Stimulated activated CD4-positive, alpha-beta T cell treated with anti-CD3 and anti-CD28 coated beads, TNF-alpha, amount 100 ng/mL, for 4 hours (primary cell): ENCODE measurements at regions not wholly inside any gene's neighbourhood (a gene's known extent, or its start where the extent isn't known, plus 50 kb on each side); places are given as distances from the start of the nearest gene placed in this dataset.

Source experiments
- DNase-seq, 3 experiments: peaks; one replicate each; pipeline ENCODE4 v3.0.0-alpha.2; 2020; ENCODE audit warnings: low read depth in 3 of 3

DNA sequence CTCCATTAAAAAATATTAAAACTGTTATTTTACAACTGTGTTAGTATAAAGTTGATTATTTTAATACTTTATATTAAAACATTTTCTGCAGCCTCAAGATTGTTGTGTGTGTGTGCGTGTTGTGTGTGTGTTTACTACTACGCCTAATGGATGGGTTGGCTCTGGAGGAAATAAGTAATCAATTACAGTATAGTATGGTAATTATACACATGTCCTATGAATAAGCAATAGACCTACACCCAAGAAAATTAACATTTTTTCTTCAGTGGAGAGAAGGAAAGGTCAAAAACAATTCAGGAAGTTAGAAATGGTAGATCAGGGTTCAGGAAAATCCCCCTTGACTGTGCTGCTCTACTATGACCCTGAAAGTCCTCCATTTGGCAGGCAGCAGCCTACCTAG is 65.7 kb upstream of the DYRK2 start:
- DNase-seq: no peak

DNA sequence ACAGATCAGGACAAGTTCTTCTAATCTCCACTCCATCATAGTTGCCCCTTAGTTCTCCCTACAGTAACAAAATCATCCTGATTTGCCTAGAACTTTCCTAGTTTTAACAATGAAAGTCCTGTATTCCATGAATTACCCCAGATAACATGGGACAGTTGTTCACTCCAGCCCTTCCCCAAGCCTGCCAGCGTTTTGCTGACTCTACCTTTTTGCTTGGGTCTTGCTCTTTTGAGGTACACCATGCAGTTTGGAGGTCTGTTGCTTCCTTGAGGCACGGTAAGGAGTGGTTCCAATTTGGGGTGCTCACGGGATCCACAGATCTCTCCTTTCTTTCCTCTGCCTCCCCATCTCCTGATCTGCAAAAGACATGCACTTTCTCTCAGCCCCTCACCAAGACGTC is 61.6 kb upstream of the DYRK2 start:
- DNase-seq: no peak

DNA sequence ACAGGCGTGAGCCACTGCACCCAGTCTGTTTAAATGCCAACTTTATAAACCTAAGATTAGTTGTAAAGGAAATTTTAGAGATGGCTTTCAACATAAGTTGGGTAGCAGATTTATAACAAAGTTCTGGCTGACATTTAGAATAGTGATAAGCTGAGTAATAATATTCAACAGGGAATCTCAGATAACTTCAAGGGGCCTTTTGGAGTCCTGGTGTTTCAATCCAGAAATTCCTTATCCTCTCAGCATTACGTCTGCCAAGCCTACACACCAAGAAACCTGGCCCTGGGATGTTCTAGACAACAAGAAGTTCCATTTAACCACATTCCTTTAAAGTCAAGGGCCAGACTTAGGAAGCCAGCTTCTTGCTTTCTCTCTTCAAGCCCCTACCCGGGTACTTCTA is 59.5 kb upstream of the DYRK2 start:
- no peak for DNase-seq

DNA sequence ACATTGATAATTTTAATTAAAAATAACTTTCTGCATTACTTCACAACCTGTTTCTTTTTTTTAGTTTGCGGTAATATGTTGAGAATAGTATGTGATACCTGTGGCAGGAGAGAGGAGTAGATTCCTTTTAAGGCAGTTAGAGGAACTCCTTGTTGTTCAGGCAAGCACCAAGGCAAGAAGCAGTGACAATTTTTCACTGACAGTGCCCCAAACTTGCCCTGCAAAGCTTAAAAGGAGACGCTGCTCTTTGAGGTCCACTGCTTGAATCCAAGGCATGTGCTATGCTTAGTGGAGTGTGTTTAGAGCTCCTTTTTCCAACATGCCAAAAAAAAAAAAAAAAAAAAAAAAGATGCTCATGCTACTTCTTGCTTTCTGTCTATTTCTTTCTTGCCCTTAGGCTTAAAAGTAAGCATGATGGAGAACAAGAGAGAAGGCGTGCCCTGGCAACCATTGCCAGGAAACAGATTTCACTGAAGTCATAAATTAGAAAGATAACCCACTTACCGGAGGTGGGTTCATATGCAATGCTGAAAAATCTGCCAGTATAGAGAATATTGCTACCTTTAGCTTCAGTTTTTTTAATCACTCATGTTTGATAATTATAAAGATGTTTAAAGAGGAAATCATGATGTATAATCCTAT is 58.3 kb upstream of the DYRK2 start:
- peak in 1 of 3 experiments; percentile 5 for DNase-seq

DNA sequence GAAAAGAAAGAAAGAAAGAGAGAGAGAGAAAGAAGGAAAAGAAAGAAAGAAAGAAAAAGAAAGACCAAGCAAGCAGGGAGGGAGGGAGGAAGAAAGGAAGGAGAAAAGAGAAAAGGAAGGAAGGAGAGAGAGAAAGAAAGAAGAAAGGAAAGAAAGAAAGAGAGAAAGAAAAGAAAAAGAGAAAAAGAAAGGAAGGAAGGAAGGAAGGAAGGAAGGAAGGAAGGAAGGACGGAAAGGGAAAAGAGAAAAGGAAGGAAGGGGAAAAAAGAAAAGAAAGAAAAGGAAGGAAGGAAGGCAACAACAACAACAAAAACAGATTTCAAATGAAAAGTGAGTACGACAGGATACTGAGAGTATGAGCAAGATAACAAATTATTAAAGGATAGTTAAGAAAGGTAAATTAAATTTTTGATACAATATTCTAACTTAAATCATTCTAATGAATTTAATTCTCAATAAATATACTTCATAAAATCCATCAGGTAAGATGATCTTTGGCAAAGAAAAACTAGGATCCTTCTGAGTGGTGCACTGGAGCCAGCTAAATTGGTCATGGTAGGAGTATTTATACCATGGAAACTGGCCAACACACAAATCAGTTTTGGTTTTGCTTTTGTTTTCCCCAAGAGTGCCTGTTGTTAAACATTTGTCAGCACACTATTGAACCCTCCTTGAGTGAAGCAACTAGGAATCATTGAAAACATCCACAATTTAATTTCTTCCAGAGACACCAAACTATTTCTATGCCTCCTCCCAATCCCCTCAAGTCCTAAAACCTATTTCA is 56.1 kb upstream of the DYRK2 start:
- no peak for DNase-seq

DNA sequence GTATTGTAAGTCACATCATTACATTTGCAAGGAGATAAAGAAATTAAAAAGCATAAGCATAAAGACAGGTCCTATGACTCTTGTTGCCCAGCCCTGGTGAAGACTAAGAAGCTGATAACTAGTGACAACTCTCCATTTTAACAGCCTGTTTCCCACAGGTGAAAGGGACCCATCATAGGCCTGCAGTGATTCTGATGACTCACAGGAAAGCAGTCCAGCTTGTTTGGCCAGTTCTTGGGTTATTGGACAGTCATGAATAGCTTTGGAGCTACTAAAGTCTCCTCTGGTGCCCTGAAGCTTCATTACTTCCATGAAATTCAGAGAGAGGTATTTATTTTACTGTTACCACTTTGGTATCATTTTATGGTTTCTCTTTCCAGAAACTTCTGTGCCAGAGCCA is 55.5 kb upstream of the DYRK2 start:
- DNase-seq: no peak

DNA sequence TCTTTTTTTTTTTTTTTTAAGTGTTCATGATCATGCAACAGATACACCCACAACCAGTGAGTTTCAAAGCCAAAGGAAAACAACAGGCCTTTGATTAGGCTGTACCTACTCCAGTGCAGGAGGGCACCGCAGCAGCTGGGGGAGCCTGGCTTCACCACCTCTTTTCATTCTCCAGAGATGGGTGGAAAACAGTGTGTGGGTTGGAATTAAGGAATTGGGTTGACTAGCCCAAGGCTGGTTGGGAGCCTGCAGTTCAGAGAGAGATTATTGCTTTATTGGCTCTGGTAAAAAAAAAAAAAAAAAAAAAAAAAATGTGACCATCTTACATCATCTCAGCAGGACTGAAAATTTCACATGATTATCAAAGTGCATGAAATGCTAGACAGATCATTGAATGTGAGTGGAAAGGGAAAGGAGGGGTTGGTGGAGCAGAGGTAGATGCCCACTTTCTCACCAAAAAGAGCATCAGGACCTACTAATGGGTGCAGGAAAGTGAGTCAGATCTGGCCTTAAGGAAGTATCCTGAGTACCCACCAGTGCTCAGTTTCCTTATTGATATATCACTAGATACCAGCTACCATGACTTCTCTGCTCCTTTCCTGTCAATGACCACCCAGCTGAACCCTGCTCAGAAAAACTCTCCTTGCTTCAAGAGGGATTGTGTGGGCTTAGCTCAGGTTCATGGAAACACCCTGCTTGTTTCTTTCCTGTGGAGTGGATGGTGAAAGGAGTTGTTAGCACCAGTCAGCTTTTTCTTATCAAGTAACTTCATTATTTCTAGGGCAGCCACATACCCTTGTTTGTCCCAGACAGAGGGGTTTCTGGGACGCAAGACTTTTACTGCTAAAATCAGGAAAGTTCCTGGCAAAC is 54.8 kb upstream of the DYRK2 start:
- no peak for DNase-seq

DNA sequence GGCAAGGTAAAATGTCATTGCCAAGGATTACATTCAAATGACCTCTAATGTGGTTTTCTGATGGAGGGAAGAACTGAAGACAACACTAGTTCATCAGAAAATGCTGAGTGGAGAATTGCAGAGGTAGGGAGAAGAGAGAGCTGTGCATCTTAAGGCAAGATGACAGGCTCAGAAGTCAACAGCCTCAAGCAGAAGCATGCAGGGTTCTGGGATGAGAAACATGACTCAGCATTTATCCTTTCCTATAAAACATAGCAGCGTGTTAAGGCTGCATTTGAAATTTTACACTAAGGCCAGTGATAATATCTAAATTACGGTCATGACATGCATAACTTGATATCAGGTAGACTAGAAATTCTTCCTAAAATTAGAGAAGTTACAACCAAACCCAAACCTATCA is 53.7 kb upstream of the DYRK2 start:
- DNase-seq: no peak

DNA sequence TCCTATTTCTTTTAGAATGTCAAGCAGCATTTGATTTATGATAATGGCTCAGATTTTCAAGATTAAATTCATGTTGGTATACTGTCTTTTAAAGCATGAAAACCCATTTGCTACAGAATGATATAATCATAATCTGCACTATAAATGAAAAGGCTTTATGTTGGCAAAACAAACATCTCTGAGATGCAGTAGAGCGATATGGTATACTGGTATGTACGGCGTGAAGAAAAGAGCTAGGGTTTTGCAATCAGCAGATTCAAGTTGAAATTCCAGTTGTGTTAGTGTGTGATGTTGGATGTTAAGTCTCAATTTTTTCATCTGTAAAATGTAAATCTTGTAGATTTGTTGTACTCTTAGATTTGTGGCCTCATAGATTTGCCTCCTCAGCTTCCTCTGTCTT is 53.2 kb upstream of the DYRK2 start:
- DNase-seq: no peak

DNA sequence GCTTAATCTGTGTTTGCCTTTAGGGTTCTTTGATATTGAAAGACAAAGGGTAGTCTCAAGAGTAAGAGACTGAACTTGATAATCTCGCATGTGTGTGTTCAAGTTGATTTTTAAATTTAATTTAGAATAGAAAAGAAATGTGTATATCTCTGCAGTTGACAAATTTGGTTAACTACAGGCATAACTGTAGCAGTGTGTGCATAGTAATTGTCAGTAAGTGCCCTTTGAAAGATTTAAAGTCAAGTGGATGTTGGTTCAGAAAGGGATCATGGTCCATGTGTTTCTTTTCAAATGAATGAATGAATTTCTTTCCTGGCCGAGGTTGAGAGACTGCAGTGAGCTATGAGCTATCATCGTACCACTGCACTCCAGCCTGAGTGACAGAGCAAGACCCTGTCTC is 49.9 kb upstream of the DYRK2 start:
- DNase-seq: no peak
